Osteocyte (in vitro differentiated cells): ENCODE measurements at regions not wholly inside any gene's neighbourhood (a gene's known extent, or its start where the extent isn't known, plus 50 kb on each side); places are given as distances from the start of the nearest gene placed in this dataset.

Experiments used
- DNase-seq: peaks from one replicate; pipeline ENCODE4 v3.0.0; 2021; ENCODE audit warnings: mixed read lengths; ENCODE audit not compliant: unreplicated experiment; ENCODE audit errors: extremely low spot score
- H3K27ac Mint-ChIP-seq: one replicate; pipeline ENCODE4 v1.8.0; 2021; ENCODE audit warnings: mild to moderate bottlenecking, mixed read lengths; ENCODE audit not compliant: unreplicated experiment
- H3K27me3 Mint-ChIP-seq: one replicate; pipeline ENCODE4 v1.8.0; 2021; ENCODE audit warnings: mixed read lengths; ENCODE audit not compliant: unreplicated experiment
- H3K36me3 Mint-ChIP-seq: one replicate; pipeline ENCODE4 v1.8.0; 2021; ENCODE audit warnings: mixed read lengths; ENCODE audit not compliant: unreplicated experiment
- H3K4me1 Mint-ChIP-seq: one replicate; pipeline ENCODE4 v1.8.0; 2021; ENCODE audit warnings: mixed read lengths; ENCODE audit not compliant: unreplicated experiment
- H3K4me3 Mint-ChIP-seq: one replicate; pipeline ENCODE4 v1.8.0; 2021; ENCODE audit warnings: mild to moderate bottlenecking, moderate library complexity, mixed read lengths; ENCODE audit not compliant: unreplicated experiment
- H3K9me3 Mint-ChIP-seq: one replicate; pipeline ENCODE4 v1.8.0; 2021; ENCODE audit warnings: mixed read lengths; ENCODE audit not compliant: unreplicated experiment
- CTCF ChIP-seq: fragments of 200-600 bp; sonication (generic); IDR thresholded peaks from 2 replicates; pipeline ENCODE4 v1.5.0; 2021; ENCODE audit warnings: antibody characterized with exemption, mild to moderate bottlenecking, moderate library complexity

GRCh38 chr4:111535792-111536191, 609.5 kb upstream of the FAM241A start:
- no peak overlapping the region for H3K27ac Mint-ChIP-seq
- no peak for TF ChIP-seq CTCF
- no peak for DNase-seq
- H3K27me3 Mint-ChIP-seq, result peaks cover 2% of the 10 kb centered on the region
- H3K4me1 Mint-ChIP-seq, result no peaks in the 10 kb centered on the region
- no peak overlapping the region for H3K4me3 Mint-ChIP-seq
- no peaks in the 10 kb centered on the region for H3K9me3 Mint-ChIP-seq
- no peaks in the 10 kb centered on the region for H3K36me3 Mint-ChIP-seq

- no peak overlapping the region for H3K27ac Mint-ChIP-seq
- H3K4me1 Mint-ChIP-seq, result no peaks in the 10 kb centered on the region
- no peak overlapping the region for H3K4me3 Mint-ChIP-seq
- no peaks in the 10 kb centered on the region for H3K36me3 Mint-ChIP-seq
- H3K9me3 Mint-ChIP-seq, result no peaks in the 10 kb centered on the region
- no peak for DNase-seq
- H3K27me3 Mint-ChIP-seq, result no peaks in the 10 kb centered on the region
- no peak for TF ChIP-seq CTCF
Measured at GRCh38 chr4:111537165-111537564, 608.1 kb upstream of the FAM241A start.

- Mint-ChIP-seq H3K36me3 (no peaks in the 10 kb centered on the region), H3K4me3 (no peak overlapping the region), H3K4me1 (no peaks in the 10 kb centered on the region), H3K9me3 (no peaks in the 10 kb centered on the region), H3K27ac (no peak overlapping the region), H3K27me3 (no peaks in the 10 kb centered on the region)
- TF ChIP-seq CTCF, result no peak
- DNase-seq, result no peak
Measured at GRCh38 chr4:111537871-111538270, 607.4 kb upstream of the FAM241A start.

- Mint-ChIP-seq H3K9me3 (no peaks in the 10 kb centered on the region), H3K27ac (no peak overlapping the region), H3K36me3 (no peaks in the 10 kb centered on the region), H3K4me3 (no peak overlapping the region), H3K27me3 (peaks cover 5% of the 10 kb centered on the region), H3K4me1 (no peaks in the 10 kb centered on the region)
- DNase-seq, result no peak
- TF ChIP-seq CTCF, result no peak
Measured at GRCh38 chr4:111540671-111541070, 604.6 kb upstream of the FAM241A start.

- Mint-ChIP-seq H3K27me3 (peaks cover 5% of the 10 kb centered on the region), H3K4me1 (no peaks in the 10 kb centered on the region), H3K9me3 (no peaks in the 10 kb centered on the region), H3K36me3 (no peaks in the 10 kb centered on the region), H3K27ac (no peak overlapping the region), H3K4me3 (no peak overlapping the region)
- no peak for DNase-seq
- no peak for TF ChIP-seq CTCF
Measured at GRCh38 chr4:111542056-111542455, 603.2 kb upstream of the FAM241A start.
